HG02884 (cell line): ENCODE measurements at regions not wholly inside any gene's neighbourhood (a gene's known extent, or its start where the extent isn't known, plus 50 kb on each side); places are given as distances from the start of the nearest gene placed in this dataset.

Experiments
- ATAC-seq: cut with Tn5 transposase; IDR thresholded peaks from one replicate; pipeline ENCODE4 v1.9.1; 2021; ENCODE audit warnings: mild to moderate bottlenecking, moderate library complexity; ENCODE audit not compliant: unreplicated experiment

DNA sequence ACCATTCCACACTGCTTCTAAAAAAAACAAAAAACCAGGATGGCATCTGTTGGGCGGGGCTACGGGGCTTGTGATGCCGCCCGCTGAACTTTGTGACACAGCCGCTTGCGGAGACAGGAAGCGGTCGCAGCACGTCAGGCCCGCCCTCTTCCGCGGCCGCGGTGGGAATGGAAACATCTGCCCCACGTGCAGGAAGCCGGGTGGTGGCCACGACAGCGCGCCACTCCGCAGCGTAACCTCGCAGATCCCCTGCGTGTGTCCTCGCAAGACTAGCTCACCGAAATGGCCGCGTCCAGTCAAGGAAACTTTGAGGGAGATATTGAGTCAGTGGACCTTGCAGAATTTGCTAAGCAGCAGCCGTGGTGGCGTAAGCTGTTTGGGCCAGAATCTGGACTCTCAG is 168.5 kb downstream of the SUCLG1 start:
- ATAC-seq = no peak

DNA sequence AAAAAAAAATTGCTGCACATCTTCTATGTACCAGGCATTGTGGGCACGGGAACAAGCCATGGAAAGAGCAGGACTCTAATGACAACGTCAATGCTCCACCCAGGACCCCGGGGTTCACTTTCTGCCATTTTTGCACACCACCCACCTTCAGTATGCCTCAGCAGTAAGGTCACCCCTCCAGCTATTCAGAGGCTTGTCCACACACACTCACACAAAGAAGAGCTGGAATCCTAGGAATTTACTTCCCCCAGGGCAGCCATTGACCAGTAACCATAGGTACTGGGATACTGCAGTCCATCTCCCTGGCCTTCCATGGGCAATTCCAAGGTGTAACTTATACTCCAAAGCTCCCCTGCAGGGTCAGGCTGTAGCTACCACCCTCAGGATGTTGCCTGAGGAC is 170.8 kb downstream of the SUCLG1 start:
- ATAC-seq = no peak

DNA sequence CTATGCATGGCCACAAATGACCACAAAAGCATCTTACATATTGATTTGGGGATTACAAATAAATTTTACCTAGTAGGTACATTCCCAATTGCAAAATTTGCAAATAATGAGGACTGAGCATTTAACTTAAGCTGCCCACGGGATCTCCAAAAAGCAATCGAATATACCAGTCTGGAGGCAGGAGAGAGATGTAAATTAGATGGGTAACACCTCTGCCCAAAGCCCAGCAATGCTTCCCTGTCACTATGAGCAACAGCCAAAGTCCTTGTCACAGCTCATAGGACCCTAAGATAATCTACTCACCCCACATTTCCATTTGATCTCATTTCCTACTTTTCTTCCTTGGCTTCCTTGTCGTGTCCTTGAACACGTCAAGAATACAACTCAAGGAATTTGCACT is 172.2 kb downstream of the SUCLG1 start:
- no peak for ATAC-seq

DNA sequence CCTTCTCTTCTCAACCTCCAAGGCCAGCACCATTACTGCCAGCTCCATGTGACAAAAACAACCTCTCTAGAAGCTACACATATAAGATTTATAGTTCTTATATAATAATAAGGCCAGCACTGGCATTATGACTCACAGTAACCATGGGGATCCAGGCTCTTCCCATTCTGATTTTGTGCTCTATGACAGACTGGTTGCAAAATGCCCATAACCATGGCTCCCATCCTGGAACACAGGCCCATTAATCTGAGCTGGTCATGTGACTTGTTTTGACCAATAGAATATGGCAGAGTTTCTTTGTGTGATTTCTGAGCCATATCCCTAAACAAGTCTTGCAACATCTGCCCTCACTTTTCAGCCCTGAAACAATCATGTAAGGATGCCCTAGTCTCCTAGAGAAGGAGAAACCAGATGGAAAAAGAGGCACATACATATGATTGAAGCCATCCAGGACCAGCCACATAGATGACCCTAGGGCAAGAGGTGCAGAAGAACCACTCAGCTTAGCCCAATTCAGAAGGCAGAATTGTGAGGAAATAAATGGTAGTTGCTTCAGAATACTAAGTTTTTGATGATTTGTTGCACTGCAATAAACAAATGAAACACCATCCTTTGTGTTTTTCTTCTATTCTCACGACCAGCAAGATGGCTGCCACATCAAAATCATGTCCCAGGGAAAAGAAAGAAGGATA is 173.9 kb downstream of the SUCLG1 start:
- no peak for ATAC-seq

DNA sequence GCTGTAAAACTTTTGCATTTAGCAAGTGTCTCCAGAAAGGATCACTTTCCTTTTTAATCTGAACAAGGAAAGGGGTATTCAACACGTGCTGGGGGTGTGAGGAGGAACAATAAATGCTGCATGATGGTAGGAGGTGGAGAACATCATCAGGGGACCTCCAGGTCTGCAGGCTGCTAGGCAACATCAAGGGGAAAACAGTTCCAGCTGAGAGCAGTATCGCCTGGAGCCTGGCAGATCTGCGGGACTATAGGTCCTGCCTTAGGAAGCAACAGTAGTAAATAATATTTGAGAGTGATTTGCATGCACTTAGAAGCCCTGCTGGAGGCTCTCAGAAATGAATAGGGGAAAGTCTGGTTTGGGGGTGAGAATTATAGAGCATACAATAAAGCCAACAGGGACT is 175.6 kb downstream of the SUCLG1 start:
- ATAC-seq = no peak

DNA sequence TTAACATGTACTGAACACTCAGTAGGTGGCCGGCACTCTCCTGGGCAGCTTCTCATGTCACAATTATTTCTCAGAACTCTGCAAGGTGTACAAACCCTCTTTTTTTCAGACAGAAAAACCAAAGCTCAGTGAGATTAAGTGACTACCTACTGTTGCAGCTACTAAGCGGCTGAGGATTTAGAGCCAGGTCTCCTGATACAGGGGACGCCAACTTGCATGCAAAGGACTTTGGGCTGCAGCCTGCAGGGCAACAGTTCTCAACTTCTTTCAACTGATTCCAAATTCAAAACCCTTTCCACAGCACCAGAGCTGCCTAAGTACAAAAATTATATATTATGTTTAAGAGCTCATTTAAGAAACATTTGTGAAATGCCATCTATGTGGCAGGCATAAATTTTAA is 177.6 kb downstream of the SUCLG1 start:
- ATAC-seq = no peak

DNA sequence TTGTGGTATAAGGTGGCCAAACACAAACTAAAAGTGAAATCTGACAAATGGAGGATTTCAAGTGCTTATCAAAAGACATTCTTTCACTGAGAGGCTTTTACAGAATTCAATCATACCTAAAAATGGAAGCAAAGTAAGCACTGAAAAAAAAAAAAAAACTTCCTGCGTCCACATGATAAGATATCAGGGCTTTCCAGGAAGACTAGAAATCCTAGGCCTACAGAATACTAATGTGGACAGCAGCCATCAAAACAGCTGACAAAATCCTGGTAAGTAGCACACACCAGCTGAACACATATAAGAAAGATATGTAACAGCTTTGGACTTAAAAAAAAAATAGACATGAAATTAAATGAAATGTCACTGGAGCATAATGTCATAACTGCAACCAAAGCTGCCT is 178.2 kb downstream of the SUCLG1 start:
- no peak for ATAC-seq

DNA sequence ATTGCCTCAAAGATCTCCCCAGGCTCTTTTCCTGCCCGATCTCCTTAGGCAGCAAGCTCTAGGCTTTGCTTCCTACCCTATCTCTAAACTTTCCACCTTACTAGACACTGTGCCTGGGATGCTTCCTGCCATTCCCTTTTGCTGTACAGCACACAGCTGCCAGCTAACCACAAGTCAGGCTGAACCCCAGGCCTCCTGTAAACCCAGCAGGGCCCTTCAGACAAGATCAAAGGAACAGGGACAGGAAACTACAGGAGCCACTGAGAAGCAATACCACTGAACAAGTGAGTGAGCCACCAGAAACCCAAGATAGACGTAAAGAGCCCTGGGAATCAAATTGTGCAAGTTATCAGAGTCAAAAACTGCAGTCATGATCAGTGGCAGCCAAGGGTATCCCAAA is 180.7 kb downstream of the SUCLG1 start:
- ATAC-seq = no peak

DNA sequence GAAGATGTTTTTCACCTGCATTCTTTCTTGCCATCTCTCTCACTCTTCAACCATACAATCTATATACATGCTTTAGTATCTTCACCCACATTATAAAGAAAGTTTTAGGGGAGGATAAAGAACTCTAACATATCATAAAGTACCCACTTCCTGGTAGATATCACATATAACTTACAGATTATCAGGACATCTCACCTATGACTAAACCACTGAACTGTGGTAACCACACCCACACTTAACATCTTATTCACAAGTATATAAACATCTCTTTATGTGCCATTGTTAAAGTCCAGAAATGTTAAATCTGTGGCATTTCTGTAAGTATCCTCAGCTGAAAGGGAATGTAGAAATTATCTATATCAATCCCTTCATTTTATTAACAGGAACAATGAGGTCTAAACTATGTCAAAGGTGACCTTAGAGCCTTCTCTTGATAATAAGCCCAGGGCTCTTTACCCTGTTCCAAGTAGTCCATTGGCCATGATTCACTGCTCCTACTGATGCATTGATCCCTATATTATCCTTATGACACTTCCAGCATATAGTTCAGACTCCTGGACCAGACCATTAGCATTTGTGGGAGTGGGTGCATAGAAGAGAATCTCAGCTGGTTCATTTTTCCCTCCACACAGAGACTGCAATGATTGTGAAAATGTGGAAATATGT is 182.4 kb downstream of the SUCLG1 start:
- ATAC-seq = no peak

DNA sequence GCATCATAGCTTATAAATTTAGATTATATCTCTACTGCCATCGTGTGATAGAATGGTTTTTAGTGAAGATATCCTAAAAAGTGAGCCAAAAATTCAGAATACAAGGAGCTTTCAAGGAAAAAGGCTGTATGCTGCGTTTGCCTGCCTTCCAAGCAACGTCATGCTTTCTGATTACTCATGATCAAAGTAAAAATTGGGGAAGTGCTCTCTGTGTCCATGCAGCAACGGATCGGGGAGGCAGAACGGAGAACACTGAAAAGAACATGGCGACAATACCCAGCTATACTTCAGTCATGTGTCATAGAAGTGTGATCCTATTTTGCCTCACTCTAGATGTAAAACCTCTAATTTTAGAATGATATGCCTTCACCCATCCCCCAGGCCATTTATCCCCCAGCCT is 185.7 kb downstream of the SUCLG1 start:
- no peak for ATAC-seq

DNA sequence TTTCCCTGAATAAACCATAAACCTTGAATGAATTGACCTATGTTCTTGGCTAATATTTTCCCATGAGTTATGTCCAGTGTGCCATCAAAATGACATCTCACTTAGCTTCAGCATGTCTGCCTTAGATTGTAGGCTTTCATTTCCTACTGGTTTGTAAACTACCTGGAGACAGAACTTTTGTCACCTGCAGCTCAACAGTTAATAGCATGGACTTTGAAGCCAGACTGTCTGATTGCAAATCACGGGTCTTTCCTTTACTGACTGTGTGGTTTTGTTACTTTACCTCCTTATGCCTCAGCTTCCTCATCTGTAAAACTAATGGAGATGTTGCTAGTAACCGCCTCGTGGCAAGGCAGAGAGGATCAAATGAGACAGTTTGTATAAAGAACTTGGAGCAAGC is 187.1 kb downstream of the SUCLG1 start:
- no peak for ATAC-seq

DNA sequence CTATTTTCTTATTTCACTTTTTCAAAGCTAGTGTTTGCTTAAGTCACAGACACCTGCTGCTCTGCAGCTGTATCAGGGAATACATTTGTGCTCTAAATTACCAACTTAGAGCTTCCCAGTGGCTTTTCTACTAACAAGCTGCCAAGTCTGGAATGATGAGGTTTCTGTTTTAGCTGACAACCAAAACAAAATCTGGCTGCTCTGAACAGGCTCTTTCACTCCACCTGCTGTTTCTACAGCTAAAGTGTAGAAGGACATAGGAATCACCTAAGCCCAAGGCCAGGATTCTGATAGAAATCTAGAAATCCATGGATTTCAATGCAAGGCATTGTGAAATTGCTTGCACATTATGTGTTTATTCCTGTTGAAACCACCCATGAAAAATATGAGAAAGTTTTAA is 201.2 kb downstream of the SUCLG1 start:
- no peak for ATAC-seq

DNA sequence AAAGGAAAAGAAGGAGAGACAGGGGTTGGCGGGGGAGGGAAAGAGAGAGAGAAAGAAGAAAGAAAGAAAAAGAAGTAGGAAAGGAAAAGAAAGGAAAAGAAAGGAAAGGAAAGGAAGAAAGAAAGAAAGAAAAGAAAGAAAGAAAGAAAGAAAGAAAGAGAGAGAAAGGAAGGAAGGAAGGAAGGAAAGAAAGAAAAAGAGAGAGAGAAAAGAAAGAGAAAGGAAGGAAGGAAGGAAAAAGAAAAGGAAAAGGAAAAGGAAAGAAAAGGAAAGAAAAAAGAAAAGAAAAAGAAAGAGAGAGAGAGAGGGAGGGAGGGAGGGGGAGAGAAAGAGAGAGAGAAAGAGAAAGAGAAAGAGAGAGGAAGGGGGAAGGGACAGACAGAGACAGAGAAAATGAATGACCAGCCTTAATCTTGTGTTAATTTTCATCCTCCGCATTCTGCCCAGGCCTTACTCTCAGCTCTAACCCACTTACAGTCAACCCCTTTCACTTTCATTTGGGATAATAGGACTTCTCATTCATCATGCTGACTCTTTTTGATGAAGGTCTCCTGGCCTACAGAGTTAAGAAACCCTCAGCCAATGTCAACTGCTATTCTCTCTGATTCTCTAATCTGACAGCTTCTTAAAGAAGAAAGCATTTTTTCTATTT is 207.3 kb downstream of the SUCLG1 start:
- no peak for ATAC-seq

DNA sequence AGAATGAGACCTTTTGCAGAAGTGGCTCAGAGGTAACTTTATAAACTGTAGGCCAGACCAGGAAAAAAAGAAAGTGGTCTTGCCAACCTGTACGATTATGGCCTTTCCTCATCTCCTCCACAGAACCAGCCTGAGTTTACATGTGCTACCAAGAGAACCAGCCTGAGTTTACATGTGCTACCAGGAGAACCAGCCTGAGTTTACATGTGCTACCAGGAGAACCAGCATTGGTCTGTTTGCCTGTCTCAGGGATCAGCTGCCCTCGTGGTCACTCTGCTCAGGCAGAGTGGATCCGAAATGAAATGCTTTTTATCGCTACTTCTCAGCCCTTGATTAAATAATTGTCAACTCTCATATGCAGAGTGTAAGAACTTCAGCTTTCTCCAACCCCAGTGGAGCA is 209.9 kb downstream of the SUCLG1 start:
- ATAC-seq = no peak

DNA sequence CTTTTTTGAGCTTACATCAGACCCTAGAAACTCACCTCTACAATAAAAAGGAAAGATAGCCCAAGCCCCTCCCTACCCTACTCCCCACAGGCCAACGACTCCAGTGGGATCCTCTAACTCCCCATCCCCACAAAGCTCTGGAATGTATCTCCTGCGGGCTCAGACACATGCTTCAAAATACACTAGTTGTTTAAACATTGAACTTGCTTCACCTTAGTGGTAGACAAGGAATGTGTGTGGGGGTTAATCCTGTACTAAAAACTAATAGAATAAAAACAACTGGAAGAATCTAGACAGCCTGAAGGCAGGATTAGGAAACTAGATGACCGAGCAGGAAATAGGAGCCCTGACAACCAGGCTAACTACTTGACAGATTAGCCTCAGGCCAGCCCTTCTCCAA is 211.5 kb downstream of the SUCLG1 start:
- ATAC-seq = no peak

DNA sequence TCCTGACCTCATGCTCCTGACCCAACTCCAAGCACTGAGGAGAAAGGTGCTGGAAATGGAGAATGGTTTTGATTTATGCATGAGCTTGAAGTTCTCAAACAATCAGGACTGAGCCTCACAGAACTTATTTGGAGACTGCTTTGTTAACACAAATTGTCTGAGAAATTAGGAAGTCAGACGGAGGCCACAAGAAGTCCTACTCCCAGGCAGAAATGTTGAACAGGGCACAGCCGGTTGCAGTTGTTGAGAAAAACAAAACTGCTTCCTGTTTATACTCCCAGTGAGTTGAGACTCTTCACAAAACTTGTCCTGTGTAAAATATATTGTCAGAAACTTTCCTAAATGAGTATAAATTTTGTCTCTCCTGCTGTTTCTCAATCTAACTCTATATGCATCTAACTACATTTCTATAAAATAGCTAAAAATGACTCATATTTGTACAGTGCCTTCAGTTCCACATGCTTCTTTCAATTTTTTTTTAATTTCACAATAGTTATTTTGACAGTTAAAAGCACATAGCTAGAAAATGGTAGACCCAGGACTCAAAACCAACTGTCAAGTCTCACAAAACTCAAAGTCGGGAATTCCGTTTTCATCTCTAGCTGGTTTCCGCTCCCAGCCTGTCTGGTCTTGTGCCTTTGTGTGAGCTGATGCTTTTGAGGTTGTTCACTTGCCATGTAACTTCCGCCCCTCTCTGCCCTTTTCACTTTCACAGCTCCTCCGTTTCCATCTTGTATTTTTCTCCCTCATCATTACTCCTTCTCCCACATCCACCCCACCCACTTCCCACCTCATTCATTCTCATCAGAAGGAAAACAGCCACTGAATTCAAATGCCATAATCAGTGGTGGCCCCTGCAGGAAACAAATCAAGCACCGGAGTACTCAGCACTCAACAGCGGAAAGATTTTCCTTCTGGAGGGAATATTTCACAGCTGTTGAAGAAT is 215.0 kb downstream of the SUCLG1 start:
- ATAC-seq = no peak

DNA sequence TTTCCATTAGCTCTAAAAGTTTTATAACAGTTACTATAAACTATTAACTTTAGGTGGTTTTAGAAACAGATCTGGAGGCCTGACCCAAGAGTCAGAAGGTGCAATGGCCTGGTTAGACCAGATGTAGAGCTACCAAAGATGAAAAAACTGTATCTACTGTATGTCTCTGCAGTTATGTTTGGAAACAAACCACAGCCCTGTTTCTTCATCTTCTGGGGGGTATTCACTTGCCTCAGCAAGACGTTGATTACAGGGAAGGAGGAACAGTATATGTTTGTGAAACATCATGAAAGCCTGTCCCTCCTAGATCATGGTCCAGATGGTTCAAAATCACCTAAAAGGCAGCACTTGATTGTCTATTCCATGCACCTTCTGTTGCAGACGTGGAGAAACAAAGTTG is 220.2 kb downstream of the SUCLG1 start:
- no peak for ATAC-seq

DNA sequence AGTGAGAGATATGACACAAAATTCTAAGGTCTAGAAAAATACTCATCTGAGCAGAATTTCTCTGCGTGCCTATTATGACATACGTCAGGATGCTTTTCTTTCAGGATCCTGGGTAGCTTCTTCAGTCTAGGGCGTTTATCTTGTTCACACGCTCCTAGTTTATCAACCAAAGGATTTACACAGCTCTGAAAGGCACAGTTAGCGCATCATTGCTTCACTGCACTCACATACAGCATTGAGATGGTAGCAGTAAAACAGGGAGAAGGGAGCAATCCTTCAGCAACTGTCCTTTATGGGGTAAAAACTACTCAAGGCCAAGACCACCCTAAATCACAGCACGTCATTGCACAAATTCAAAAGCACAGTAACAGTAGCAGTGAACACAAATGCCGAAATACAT is 222.8 kb downstream of the SUCLG1 start:
- ATAC-seq = no peak

DNA sequence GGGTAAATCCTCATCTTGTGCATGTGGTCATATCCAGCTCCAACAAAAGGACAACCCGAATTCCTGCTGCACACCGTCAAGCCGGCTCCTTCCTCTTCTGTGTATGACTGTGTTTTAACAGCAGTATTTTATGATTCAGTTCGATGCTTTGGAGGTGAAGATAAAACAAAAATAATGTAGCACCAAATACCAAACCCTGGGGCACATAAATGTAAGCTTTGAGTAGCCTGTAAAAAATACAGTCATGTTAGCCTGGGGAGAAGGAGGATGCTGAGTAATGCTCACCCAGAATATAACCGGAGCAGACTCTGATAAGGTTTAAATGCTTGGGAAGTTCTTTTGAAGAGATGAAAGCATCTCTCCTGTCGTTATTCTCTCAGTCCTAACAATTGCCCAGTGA is 225.0 kb downstream of the SUCLG1 start:
- ATAC-seq = no peak

DNA sequence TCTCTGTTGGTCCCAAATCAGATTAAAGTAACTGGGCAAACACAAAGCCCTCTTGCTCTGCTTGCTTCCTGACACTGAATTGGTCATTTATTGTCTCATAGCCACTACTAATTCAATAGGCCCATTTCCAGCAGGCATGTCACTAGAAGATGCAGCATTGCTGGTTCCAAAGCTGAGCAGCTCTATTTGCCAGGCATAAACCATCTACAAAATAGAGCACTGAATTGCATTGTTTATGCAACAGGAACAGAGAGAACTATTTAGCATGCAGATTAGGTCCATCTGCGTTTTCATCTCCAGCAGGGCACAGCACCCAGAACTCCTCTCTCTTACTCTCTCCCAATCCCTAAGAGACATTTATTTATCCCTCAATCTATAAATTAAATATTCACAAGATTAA is 227.6 kb downstream of the SUCLG1 start:
- ATAC-seq = no peak

DNA sequence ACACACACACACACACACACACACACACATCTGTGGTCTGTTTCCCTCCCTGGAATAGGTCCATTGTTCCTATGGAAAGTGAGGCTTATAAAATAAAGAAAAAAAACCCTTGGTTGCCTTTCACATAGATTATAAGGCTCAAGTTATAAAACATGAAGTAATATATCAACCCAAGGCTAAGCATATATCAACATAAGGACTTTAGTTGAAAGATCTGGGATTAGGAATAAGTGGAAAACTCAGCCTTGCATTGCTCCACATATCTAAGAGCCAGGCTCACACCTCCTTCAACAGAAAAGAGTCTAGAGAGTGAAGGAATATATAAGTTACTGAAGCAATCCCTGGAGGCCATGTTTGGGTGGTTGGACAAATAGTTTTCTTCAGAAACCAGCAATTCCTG is 235.0 kb downstream of the SUCLG1 start:
- no peak for ATAC-seq
